Glutamatergic neuron (in vitro differentiated cells): ENCODE measurements at regions not wholly inside any gene's neighbourhood (a gene's known extent, or its start where the extent isn't known, plus 50 kb on each side); places are given as distances from the start of the nearest gene placed in this dataset.

Source experiments
- DNase-seq: peaks from one replicate; pipeline ENCODE4 v3.0.0; 2022
- H3K27ac Mint-ChIP-seq: one replicate; pipeline ENCODE4 v1.8.0; 2020; ENCODE audit warnings: mild to moderate bottlenecking, mixed read lengths, inconsistent platforms; ENCODE audit not compliant: unreplicated experiment
- H3K27me3 Mint-ChIP-seq: one replicate; pipeline ENCODE4 v1.8.0; 2020; ENCODE audit warnings: mild to moderate bottlenecking, moderate library complexity, mixed read lengths, inconsistent platforms; ENCODE audit not compliant: unreplicated experiment
- H3K36me3 Mint-ChIP-seq: one replicate; pipeline ENCODE4 v1.8.0; 2020; ENCODE audit warnings: mild to moderate bottlenecking, mixed read lengths, inconsistent platforms; ENCODE audit not compliant: unreplicated experiment
- H3K4me1 Mint-ChIP-seq: one replicate; pipeline ENCODE4 v1.8.0; 2020; ENCODE audit warnings: mild to moderate bottlenecking, low read depth, mixed read lengths, inconsistent platforms; ENCODE audit not compliant: unreplicated experiment
- H3K4me3 Mint-ChIP-seq: one replicate; pipeline ENCODE4 v1.8.0; 2020; ENCODE audit warnings: mild to moderate bottlenecking, mixed read lengths, inconsistent platforms; ENCODE audit not compliant: unreplicated experiment
- H3K9me3 Mint-ChIP-seq: one replicate; pipeline ENCODE4 v1.8.0; 2020; ENCODE audit warnings: mild to moderate bottlenecking, moderate library complexity, mixed read lengths, inconsistent platforms; ENCODE audit not compliant: unreplicated experiment
- CTCF ChIP-seq: fragments of 200-600 bp; sonication (generic); IDR thresholded peaks from one replicate; pipeline ENCODE4 v1.5.0; 2021; ENCODE audit not compliant: partially characterized antibody, unreplicated experiment

DNA sequence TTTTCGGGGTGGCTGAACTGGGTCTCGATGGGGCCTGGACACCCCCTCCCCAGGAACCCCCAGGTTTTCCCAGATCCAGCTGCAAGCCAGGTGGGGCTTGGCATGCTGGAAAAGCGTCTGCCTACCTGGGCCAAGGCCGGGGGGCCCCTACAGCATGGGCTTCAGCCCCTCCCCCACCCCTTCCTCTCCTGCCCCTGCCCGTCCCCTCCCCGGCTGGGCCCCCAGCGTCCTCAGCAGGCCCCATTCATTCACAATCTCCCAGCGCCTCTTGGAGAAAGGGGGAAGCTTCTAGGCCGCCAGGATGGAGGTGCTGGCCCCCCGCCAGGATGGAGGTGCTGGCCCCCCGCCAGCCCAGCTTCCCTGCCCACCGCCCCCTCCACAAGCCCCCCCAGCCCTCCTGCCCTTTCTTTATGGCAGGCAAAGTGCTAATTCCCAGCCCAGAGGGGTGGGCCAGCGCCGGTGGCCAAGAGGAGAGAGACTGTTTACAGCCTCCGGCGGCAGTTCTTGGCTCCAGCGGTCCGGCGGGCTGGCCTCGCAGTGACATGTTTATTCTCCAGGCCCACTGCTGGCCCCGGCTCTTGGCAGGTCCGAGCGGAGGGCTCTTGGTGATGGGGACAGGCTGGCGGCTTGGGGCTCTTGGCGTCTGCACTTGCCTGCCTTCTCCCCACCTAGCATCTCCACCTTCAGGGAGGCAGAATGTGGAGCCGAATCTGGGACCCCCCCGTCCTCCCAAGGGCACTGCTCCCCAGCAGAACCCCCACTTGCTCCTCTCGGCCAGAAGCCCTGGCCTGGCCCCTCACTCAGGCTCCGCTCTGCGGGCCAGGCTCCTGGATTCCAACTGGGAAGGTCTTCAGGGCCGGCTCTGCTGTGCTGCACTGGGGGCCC, 94.4 kb upstream of the CIBAR2 start:
- Mint-ChIP-seq H3K4me1 (peaks cover 17% of the 10 kb centered on the region), H3K27me3 (peaks cover 10% of the 10 kb centered on the region), H3K4me3 (no peak overlapping the region), H3K36me3 (no peaks in the 10 kb centered on the region), H3K9me3 (peaks cover 13% of the 10 kb centered on the region), H3K27ac (peak overlapping the region; percentile 72)
- peak; percentile 56 for DNase-seq
- TF ChIP-seq CTCF = no peak

DNA sequence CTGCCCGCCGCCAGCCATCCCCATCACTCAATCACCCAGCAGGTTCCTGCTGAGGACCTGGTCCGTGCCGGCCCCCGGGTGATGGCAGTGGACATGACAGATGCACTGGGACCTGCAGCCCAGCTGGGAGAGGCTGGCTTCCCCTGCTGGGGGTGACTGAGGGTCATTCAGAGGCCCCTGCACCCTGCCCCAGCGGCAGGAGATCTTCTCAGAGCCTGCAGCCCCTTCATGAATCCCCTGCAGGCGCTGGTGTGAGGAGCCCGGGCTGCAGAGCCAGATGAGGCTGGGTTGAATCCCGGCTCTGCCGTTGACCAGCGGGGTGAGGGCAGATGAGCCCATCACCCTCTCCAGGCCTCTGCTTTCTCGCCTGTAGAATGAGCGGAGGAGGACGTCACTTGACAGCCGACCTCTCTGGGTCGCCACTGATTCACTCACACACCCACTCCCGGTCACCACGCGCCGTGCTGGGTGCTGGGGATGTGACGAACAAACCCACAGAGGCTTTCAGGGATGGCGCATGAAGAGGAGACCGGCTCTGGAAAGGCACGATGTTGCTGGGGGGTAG, 95.2 kb upstream of the CIBAR2 start:
- no peak for DNase-seq
- Mint-ChIP-seq H3K27me3 (peaks cover 8% of the 10 kb centered on the region), H3K4me1 (peaks cover 15% of the 10 kb centered on the region), H3K36me3 (no peaks in the 10 kb centered on the region), H3K27ac (no peak overlapping the region), H3K9me3 (peaks cover 11% of the 10 kb centered on the region), H3K4me3 (no peak overlapping the region)
- no peak for TF ChIP-seq CTCF

- H3K4me3 Mint-ChIP-seq = no peak overlapping the region
- no peak for TF ChIP-seq CTCF
- H3K4me1 Mint-ChIP-seq = peaks cover 15% of the 10 kb centered on the region
- no peaks in the 10 kb centered on the region for H3K36me3 Mint-ChIP-seq
- no peak for DNase-seq
- peaks cover 8% of the 10 kb centered on the region for H3K27me3 Mint-ChIP-seq
- peaks cover 11% of the 10 kb centered on the region for H3K9me3 Mint-ChIP-seq
- H3K27ac Mint-ChIP-seq = peak overlapping the region; percentile 72
These were observed 95.9 kb upstream of the CIBAR2 start for GRCh38 chr16:85208181-85208580.

DNA sequence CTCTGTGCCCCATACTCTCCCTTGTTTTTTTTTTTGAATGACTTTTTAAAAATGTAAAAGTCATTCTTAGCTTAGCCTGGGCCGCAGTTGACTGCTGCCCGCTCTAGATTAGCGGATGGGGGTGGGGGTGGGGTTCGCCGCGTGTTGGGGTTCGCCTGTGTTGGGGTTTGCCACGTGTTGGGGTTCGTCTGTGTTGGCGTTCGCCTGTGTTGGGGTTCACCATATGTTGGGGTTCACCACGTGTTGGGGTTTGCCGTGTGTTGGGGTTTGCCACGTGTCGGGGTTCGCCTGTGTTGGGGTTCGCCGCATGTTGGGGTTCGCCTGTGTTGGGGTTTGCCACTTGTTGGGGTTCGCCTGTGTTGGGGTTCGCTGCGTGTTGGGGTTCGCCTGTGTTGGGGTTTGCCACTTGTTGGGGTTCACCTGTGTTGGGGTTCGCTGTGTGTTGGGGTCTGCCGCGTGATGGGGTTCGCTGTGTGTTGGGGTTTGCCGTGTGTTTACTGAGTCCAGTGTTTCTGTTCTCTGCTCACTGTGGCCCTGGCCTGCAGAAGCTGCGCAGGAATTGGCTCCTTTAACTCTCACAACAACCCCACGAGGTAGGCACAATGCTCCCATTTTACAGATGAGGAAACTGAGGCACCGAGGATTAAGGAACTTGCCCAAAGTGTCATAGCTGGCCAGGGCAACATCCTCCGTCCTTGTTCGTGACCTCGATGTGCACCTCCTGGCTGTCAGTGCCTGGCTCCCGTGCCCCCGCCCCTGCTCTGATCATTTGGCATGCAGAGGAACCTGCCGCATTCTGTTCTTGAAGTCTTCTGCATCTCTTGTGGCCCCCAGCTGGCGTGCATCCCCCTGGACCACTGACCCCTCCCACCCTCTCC, 96.6 kb upstream of the CIBAR2 start:
- peak overlapping the region; percentile 78 for H3K27ac Mint-ChIP-seq
- H3K4me1 Mint-ChIP-seq = peaks cover 20% of the 10 kb centered on the region
- H3K9me3 Mint-ChIP-seq = peaks cover 11% of the 10 kb centered on the region
- H3K4me3 Mint-ChIP-seq = no peak overlapping the region
- TF ChIP-seq CTCF = no peak
- peaks cover 8% of the 10 kb centered on the region for H3K27me3 Mint-ChIP-seq
- no peaks in the 10 kb centered on the region for H3K36me3 Mint-ChIP-seq
- no peak for DNase-seq
